ENCODE measurements at regions not wholly inside any gene's neighbourhood (a gene's known extent, or its start where the extent isn't known, plus 50 kb on each side); places are given as distances from the start of the nearest gene placed in this dataset.
"Not testable (repeated sequence)": the region's sequence is repeated elsewhere in the genome, so short reads cannot be mapped to it uniquely, and the experiment has no call there.

- 71% methylated on average over 2 of the region's 2 CpGs for WGBS (ENCODE audit: insufficient coverage, low coverage, low lambda C conversion rate, missing lambda C conversion rate)
Measured at GRCh38 chr13:31540281-31540680, 199.0 kb upstream of the RXFP2 start.

GRCh38 chr13:31543190-31543589 is 196.1 kb upstream of the RXFP2 start:
- DNase-seq: no peak
- H3K9me3 ChIP-seq: no peaks in the 10 kb centered on the region
- no peak overlapping the region for H3K27ac ChIP-seq
- H3K36me3 ChIP-seq: no peaks in the 10 kb centered on the region
- intact Hi-C loops (cut with DNase I): loop anchor here in 1 of 2 donors (10.0 kb wide), 1 partner anchor 192 kb away; the partner anchor contains the start of gene RXFP2
- no peaks in the 10 kb centered on the region for H3K4me1 ChIP-seq
- H3K27me3 ChIP-seq: no peaks in the 10 kb centered on the region
- TF ChIP-seq POLR2A (IDR thresholded peaks at IDR 0.05): no peak
- no peak for TF ChIP-seq CTCF (IDR thresholded peaks at IDR 0.05)
- no peak overlapping the region for H3K4me3 ChIP-seq
- ATAC-seq: no peak

More at GRCh38 chr13:31540281-31540680, 199.0 kb upstream of the RXFP2 start:
- intact Hi-C loops (cut with DNase I): loop anchor here in 1 of 2 donors (10.0 kb wide), 1 partner anchor 195 kb away; the partner anchor contains the start of gene RXFP2
- H3K27ac ChIP-seq: no peak overlapping the region
- H3K9me3 ChIP-seq: no peaks in the 10 kb centered on the region
- no peaks in the 10 kb centered on the region for H3K27me3 ChIP-seq
- DNase-seq: no peak
- no peaks in the 10 kb centered on the region for H3K4me1 ChIP-seq
- no peaks in the 10 kb centered on the region for H3K36me3 ChIP-seq
- no peak for ATAC-seq
- no peak overlapping the region for H3K4me3 ChIP-seq
- TF ChIP-seq CTCF (IDR thresholded peaks at IDR 0.05) (no peak), POLR2A (IDR thresholded peaks at IDR 0.05) (no peak)

- no peaks in the 10 kb centered on the region for H3K36me3 ChIP-seq
- no peak overlapping the region for H3K27ac ChIP-seq
- DNase-seq (no peak), ATAC-seq (no peak)
- no peaks in the 10 kb centered on the region for H3K4me1 ChIP-seq
- no peak for TF ChIP-seq CTCF (IDR thresholded peaks at IDR 0.05)
- no peak for TF ChIP-seq POLR2A (IDR thresholded peaks at IDR 0.05)
- intact Hi-C loops (cut with DNase I): loop anchor here in 1 of 2 donors (10.0 kb wide), 1 partner anchor 189 kb away; the partner anchor contains the start of gene RXFP2
- H3K9me3 ChIP-seq: no peaks in the 10 kb centered on the region
- H3K4me3 ChIP-seq: no peak overlapping the region
- WGBS (ENCODE audit: insufficient coverage, low coverage, low lambda C conversion rate, missing lambda C conversion rate): 22% methylated on average over 3 of the region's 3 CpGs
- H3K27me3 ChIP-seq: no peaks in the 10 kb centered on the region
Measured at GRCh38 chr13:31545616-31546015, 193.7 kb upstream of the RXFP2 start.

- H3K4me1 ChIP-seq: no peaks in the 10 kb centered on the region
- WGBS (ENCODE audit: insufficient coverage, low coverage, low lambda C conversion rate, missing lambda C conversion rate): 19% methylated on average over 5 of the region's 5 CpGs
- ATAC-seq: no peak
- no peaks in the 10 kb centered on the region for H3K27me3 ChIP-seq
- H3K9me3 ChIP-seq: no peaks in the 10 kb centered on the region
- no peak overlapping the region for H3K4me3 ChIP-seq
- DNase-seq: no peak
- TF ChIP-seq CTCF (IDR thresholded peaks at IDR 0.05) (no peak), POLR2A (IDR thresholded peaks at IDR 0.05) (no peak)
- intact Hi-C loops (cut with DNase I): no loop called here
- no peak overlapping the region for H3K27ac ChIP-seq
- H3K36me3 ChIP-seq: no peaks in the 10 kb centered on the region
Measured at GRCh38 chr13:31556376-31556775, 182.9 kb upstream of the RXFP2 start.

- H3K36me3 ChIP-seq; H3K4me1 ChIP-seq; ATAC-seq; DNase-seq; intact Hi-C loops (cut with DNase I); H3K27me3 ChIP-seq; H3K4me3 ChIP-seq; H3K9me3 ChIP-seq; H3K27ac ChIP-seq: not testable (repeated sequence)
- WGBS (ENCODE audit: insufficient coverage, low coverage, low lambda C conversion rate, missing lambda C conversion rate): 46% methylated on average over 3 of the region's 9 CpGs
Measured at GRCh38 chr13:31584221-31584620, 155.1 kb upstream of the RXFP2 start.
